H1 (cell line): ENCODE measurements at regions not wholly inside any gene's neighbourhood (a gene's known extent, or its start where the extent isn't known, plus 50 kb on each side); places are given as distances from the start of the nearest gene placed in this dataset.
A peak's percentile ranks its signal among the peaks of the same experiment; 100 is the strongest.
"Not testable (repeated sequence)": the region's sequence is repeated elsewhere in the genome, so short reads cannot be mapped to it uniquely, and the experiment has no call there.

Source experiments
- CTCF ChIA-PET: fragments of 300-600 bp; sonication (Branson Sonifier 250); formaldehyde crosslinking; loops from one replicate; lab custom pipeline; 2021; ENCODE audit not compliant: partially characterized antibody; lab: Charles Lee
- POLR2A ChIA-PET: fragments of 300-600 bp; sonication (Branson Sonifier 250); formaldehyde crosslinking; loops from one replicate; lab custom pipeline; 2021; ENCODE audit warnings: inconsistent platforms; ENCODE audit not compliant: partially characterized antibody; lab: Charles Lee
- DNase-seq, 2 experiments: peaks; one replicate each; pipeline versions ENCODE4 v3.0.0 to v3.0.0-alpha.2; 2010 to 2022; ENCODE audit warnings: low spot score in 2 of 2, low read depth in 1 of 2, mixed read lengths in 1 of 2
- FAIRE-seq: peaks from 2 replicates; lab custom pipeline; 2011; peaks lifted over from hg19 to GRCh38; lab: Jason Lieb, UNC
- H2AFZ ChIP-seq: 2 replicates; pipeline ENCODE4 v1.8.1; 2012; ENCODE audit warnings: low read length, inconsistent platforms
- H2AK5ac ChIP-seq: 2 replicates; pipeline ENCODE4 v1.6.1; 2013; ENCODE audit warnings: low read depth, low read length
- H2BK120ac ChIP-seq: replicated peaks from 2 replicates; pipeline ENCODE3; 2013; ENCODE audit warnings: low read depth, low read length, inconsistent platforms
- H2BK12ac ChIP-seq: 2 replicates; pipeline ENCODE4 v1.6.1; 2013; ENCODE audit warnings: low read depth, low read length
- H2BK15ac ChIP-seq: 2 replicates; pipeline ENCODE4 v1.6.1; 2013; ENCODE audit warnings: low read length
- H2BK20ac ChIP-seq: 2 replicates; pipeline ENCODE4 v1.6.1; 2013; ENCODE audit warnings: low read length
- H2BK5ac ChIP-seq: 2 replicates; pipeline ENCODE4 v1.6.1; 2013; ENCODE audit warnings: low read depth, low read length
- H3K14ac ChIP-seq: 2 replicates; pipeline ENCODE4 v1.6.1; 2013; ENCODE audit warnings: inconsistent platforms; ENCODE audit not compliant: insufficient read length
- H3K18ac ChIP-seq: 2 replicates; pipeline ENCODE4 v1.6.1; 2013; ENCODE audit warnings: low read length; ENCODE audit errors: extremely low read depth
- H3K23ac ChIP-seq: 2 replicates; pipeline ENCODE4 v1.6.1; 2013; ENCODE audit warnings: inconsistent platforms; ENCODE audit not compliant: insufficient read length
- H3K23me2 ChIP-seq: 2 replicates; pipeline ENCODE4 v1.6.1; 2013; ENCODE audit warnings: low read depth, low read length
- H3K27ac ChIP-seq: 2 replicates; pipeline ENCODE4 v1.6.1; 2011; ENCODE audit warnings: low read depth, low read length, inconsistent platforms
- H3K27me3 ChIP-seq, 4 experiments: replicated peaks in 1 of 4; 1 replicate in 1 of 4; 2 replicates in 3 of 4; pipeline versions ENCODE4 v1.6.1 to v1.8.1; 2011 to 2013; ENCODE audit warnings: low read length in 3 of 4, mild to moderate bottlenecking in 3 of 4, inconsistent platforms in 2 of 4, mixed read lengths in 2 of 4, moderate library complexity in 1 of 4; ENCODE audit not compliant: control insufficient read depth in 3 of 4, insufficient read depth in 3 of 4; ENCODE audit errors: extremely low read depth in 1 of 4
- H3K36me3 ChIP-seq, 4 experiments: 2 replicates each; pipeline versions ENCODE4 v1.6.1 to v1.8.1; 2011 to 2013; ENCODE audit warnings: mild to moderate bottlenecking in 4 of 4, low read length in 3 of 4, moderate library complexity in 2 of 4, control low read depth in 1 of 4, inconsistent platforms in 1 of 4; ENCODE audit not compliant: insufficient read depth in 4 of 4, control insufficient read depth in 2 of 4
- H3K4ac ChIP-seq: replicated peaks from 2 replicates; pipeline ENCODE3; 2013; ENCODE audit warnings: low read length, low read depth, mixed read lengths, inconsistent platforms; ENCODE audit not compliant: insufficient read length
- H3K4me1 ChIP-seq, 4 experiments: replicated peaks in 1 of 4; 1 replicate in 1 of 4; 2 replicates in 3 of 4; pipeline versions ENCODE4 v1.6.1 to v1.8.1; 2011 to 2013; ENCODE audit warnings: low read length in 3 of 4, inconsistent platforms in 2 of 4, mixed read lengths in 1 of 4; ENCODE audit not compliant: insufficient read depth in 4 of 4, control insufficient read depth in 3 of 4
- H3K4me2 ChIP-seq, 2 experiments: 2 replicates each; pipeline versions ENCODE4 v1.6.1 to v1.8.1; 2011 to 2013; ENCODE audit warnings: low read depth in 2 of 2, low read length in 2 of 2, control low read depth in 1 of 2, inconsistent platforms in 1 of 2, mild to moderate bottlenecking in 1 of 2; ENCODE audit not compliant: insufficient read depth in 1 of 2
- H3K4me3 ChIP-seq, 4 experiments: fragments of 200-600, 300-600 bp in 1 of 4; sonication (generic), shearing (Covaris generic), sonication (Bioruptor Twin) in 1 of 4; 2 replicates each; pipeline versions ENCODE4 v1.5.1 to v1.8.1; 2011 to 2016; ENCODE audit warnings: low read length in 4 of 4, low read depth in 3 of 4, control low read depth in 2 of 4, inconsistent platforms in 2 of 4, mild to moderate bottlenecking in 2 of 4, mixed read lengths in 1 of 4, moderate library complexity in 1 of 4; ENCODE audit not compliant: insufficient read depth in 2 of 4; ENCODE audit errors: extremely low read depth in 1 of 4
- H3K56ac ChIP-seq: replicated peaks from 2 replicates; pipeline ENCODE3; 2013; ENCODE audit warnings: low read depth, mild to moderate bottlenecking, mixed read lengths, low read length, inconsistent platforms; ENCODE audit not compliant: insufficient read length
- H3K79me1 ChIP-seq: 2 replicates; pipeline ENCODE4 v1.6.1; 2013; ENCODE audit warnings: low read depth, low read length, control low read depth
- H3K79me2 ChIP-seq, 2 experiments: 2 replicates each; pipeline versions ENCODE4 v1.6.1 to v1.8.1; 2012 to 2013; ENCODE audit warnings: low read length in 2 of 2, mild to moderate bottlenecking in 2 of 2, inconsistent platforms in 1 of 2; ENCODE audit not compliant: insufficient read depth in 2 of 2, control insufficient read depth in 1 of 2
- H3K9ac ChIP-seq, 4 experiments: replicated peaks in 1 of 4; 1 replicate in 1 of 4; 2 replicates in 3 of 4; pipeline versions ENCODE4 v1.6.1 to v1.8.1; 2011 to 2013; ENCODE audit warnings: low read depth in 3 of 4, low read length in 3 of 4, control low read depth in 2 of 4, mild to moderate bottlenecking in 2 of 4, moderate library complexity in 2 of 4, inconsistent platforms in 1 of 4; ENCODE audit errors: extremely low read depth in 1 of 4
- H3K9me3 ChIP-seq, 2 experiments: 2 replicates each; pipeline versions ENCODE4 v1.6.1 to v1.8.1; 2012 to 2013; ENCODE audit warnings: mild to moderate bottlenecking in 2 of 2, moderate library complexity in 2 of 2, control low read depth in 1 of 2, inconsistent platforms in 1 of 2, low read depth in 1 of 2, low read length in 1 of 2, mixed read lengths in 1 of 2; ENCODE audit not compliant: insufficient read depth in 2 of 2
- H4K20me1 ChIP-seq, 2 experiments: replicated peaks in 1 of 2; 2 replicates each; pipeline versions ENCODE3 to v1.8.1; 2011 to 2013; ENCODE audit warnings: inconsistent platforms in 2 of 2, low read length in 2 of 2, mild to moderate bottlenecking in 1 of 2; ENCODE audit not compliant: insufficient read depth in 2 of 2, control insufficient read depth in 1 of 2
- H4K5ac ChIP-seq: 2 replicates; pipeline ENCODE4 v1.6.1; 2013; ENCODE audit warnings: low read length, low read depth, mixed read lengths, inconsistent platforms; ENCODE audit not compliant: insufficient read length
- H4K8ac ChIP-seq: 2 replicates; pipeline ENCODE4 v1.8.0; 2013; ENCODE audit warnings: mild to moderate bottlenecking, moderate library complexity, low read length, inconsistent platforms; ENCODE audit not compliant: insufficient read depth; ENCODE audit errors: extremely low read depth
- H4K91ac ChIP-seq: replicated peaks from 2 replicates; pipeline ENCODE3; 2013; ENCODE audit warnings: low read length, mixed read lengths, inconsistent platforms; ENCODE audit not compliant: insufficient read length
- WGBS, 2 experiments: shearing (Covaris generic) in 1 of 2; methylation state at CpG; one replicate each; pipeline versions ENCODE4 v1.1.6 to v1.1.7; 2013 to 2015; ENCODE audit warnings: low lambda C conversion rate in 2 of 2, mixed read lengths in 2 of 2, inconsistent platforms in 1 of 2, low coverage in 1 of 2, missing lambda C conversion rate in 1 of 2; ENCODE audit not compliant: insufficient replicate concordance in 2 of 2, insufficient coverage in 1 of 2, insufficient read length in 1 of 2; ENCODE audit errors: extremely low coverage in 1 of 2, missing lambda C conversion rate in 1 of 2; 5-methylcytosine and 5-hydroxymethylcytosine counted together

GRCh38 chr1:120665250-120665577, 58.5 kb upstream of the NBPF26 start:
- H4K91ac ChIP-seq, CTCF ChIA-PET, H3K27me3 ChIP-seq, H3K18ac ChIP-seq, H3K36me3 ChIP-seq, H2BK15ac ChIP-seq, H2BK12ac ChIP-seq, H3K79me1 ChIP-seq, H2AK5ac ChIP-seq, H2BK5ac ChIP-seq, H3K4me3 ChIP-seq, H3K9ac ChIP-seq, H3K27ac ChIP-seq, DNase-seq, H3K4ac ChIP-seq, H4K20me1 ChIP-seq, H3K4me1 ChIP-seq, H3K23ac ChIP-seq, H2BK20ac ChIP-seq, H3K23me2 ChIP-seq, H2AFZ ChIP-seq, FAIRE-seq, H4K5ac ChIP-seq, H4K8ac ChIP-seq, H3K9me3 ChIP-seq, H3K56ac ChIP-seq, H3K14ac ChIP-seq, POLR2A ChIA-PET, H3K79me2 ChIP-seq, H2BK120ac ChIP-seq: not testable (repeated sequence)
- peak overlapping the region in 1 of 2 experiments; percentile 38; a peak in 1 of 4 replicates for H3K4me2 ChIP-seq
- WGBS, 2 experiments: 3% methylated on average over 6 of the region's 33 CpGs; no CpG with 5 or more reads in 1 of the 2 experiments

GRCh38 chr1:120668187-120668586, 55.6 kb upstream of the NBPF26 start:
- FAIRE-seq, H3K4me2 ChIP-seq, H3K9ac ChIP-seq, H3K56ac ChIP-seq, H2AFZ ChIP-seq, H3K79me1 ChIP-seq, H2BK5ac ChIP-seq, POLR2A ChIA-PET, H4K91ac ChIP-seq, CTCF ChIA-PET, H3K79me2 ChIP-seq, DNase-seq, H3K23ac ChIP-seq, H3K4ac ChIP-seq, H3K18ac ChIP-seq, H3K27me3 ChIP-seq, H3K36me3 ChIP-seq, H2BK12ac ChIP-seq, H3K4me3 ChIP-seq, H4K5ac ChIP-seq, H2AK5ac ChIP-seq, H3K23me2 ChIP-seq, H3K9me3 ChIP-seq, H3K4me1 ChIP-seq, H4K20me1 ChIP-seq, H3K14ac ChIP-seq, H2BK120ac ChIP-seq, H2BK15ac ChIP-seq, H4K8ac ChIP-seq, H3K27ac ChIP-seq, H2BK20ac ChIP-seq: not testable (repeated sequence)
- no CpG with 5 or more reads among the region's 1 CpG for WGBS, 2 experiments
